B cell (primary cell): ENCODE measurements at regions not wholly inside any gene's neighbourhood (a gene's known extent, or its start where the extent isn't known, plus 50 kb on each side); places are given as distances from the start of the nearest gene placed in this dataset.

ENCODE experiments used
- ATAC-seq: fragments of 200-7000 bp; cut with Tn5 transposase; one replicate; pipeline ENCODE4 v1.10.0; 2021; ENCODE audit warnings: low read depth, mild to moderate bottlenecking, moderate number of reproducible peaks, moderate library complexity
- CTCF ChIA-PET: fragments of 350-600 bp; sonication (Branson Sonifier 250); formaldehyde crosslinking; loops from one replicate; lab custom pipeline; 2021; ENCODE audit warnings: antibody characterized with exemption, inconsistent platforms; lab: Charles Lee
- POLR2A ChIA-PET: fragments of 350-600 bp; sonication (Branson Sonifier 250); formaldehyde crosslinking; loops from one replicate; lab custom pipeline; 2021; ENCODE audit warnings: antibody characterized with exemption; lab: Charles Lee
- DNase-seq: peaks from one replicate; pipeline ENCODE4 v3.0.0; 2013
- H2AFZ ChIP-seq: 2 replicates; pipeline ENCODE4 v1.6.1; 2012; ENCODE audit warnings: mild to moderate bottlenecking, low read depth, low read length; ENCODE audit not compliant: insufficient read depth, poor library complexity, severe bottlenecking
- H3K27ac ChIP-seq, 2 donors: 1 replicate in 1 of 2; 2 replicates in 1 of 2; pipeline ENCODE4 v1.5.1; 2012 to 2013; ENCODE audit warnings: low read length in 2 of 2, mild to moderate bottlenecking in 2 of 2, moderate library complexity in 1 of 2
- H3K27me3 ChIP-seq, 4 experiments: fragments of 200-600 bp in 1 of 4; sonication (generic) in 1 of 4; replicated peaks in 1 of 4; 1 replicate in 2 of 4; 2 replicates in 2 of 4; pipeline versions ENCODE4 v1.6.1 to v1.7.0; 2013 to 2016; ENCODE audit warnings: low read length in 3 of 4, mild to moderate bottlenecking in 2 of 4, mixed read lengths in 1 of 4, moderate library complexity in 1 of 4; ENCODE audit not compliant: insufficient read depth in 4 of 4, control insufficient read depth in 3 of 4; ENCODE audit errors: control extremely low read depth in 1 of 4
- H3K36me3 ChIP-seq, 2 experiments: replicated peaks in 1 of 2; 1 replicate in 1 of 2; 2 replicates in 1 of 2; pipeline versions ENCODE4 v1.6.1 to v1.7.1; 2013; ENCODE audit warnings: low read length in 1 of 2; ENCODE audit not compliant: insufficient read depth in 2 of 2, control insufficient read depth in 1 of 2; ENCODE audit errors: control extremely low read depth in 1 of 2, extremely low read depth in 1 of 2
- H3K4me1 ChIP-seq, 2 donors: fragments of 200-600 bp in 1 of 2; sonication (generic) in 1 of 2; 1 replicate in 1 of 2; 2 replicates in 1 of 2; pipeline versions ENCODE4 v1.5.1 to v1.6.1; 2013 to 2017; ENCODE audit warnings: low read length in 2 of 2; ENCODE audit not compliant: control insufficient read depth in 2 of 2, insufficient read depth in 2 of 2
- H3K4me2 ChIP-seq: replicated peaks from 2 replicates; pipeline ENCODE3; 2012; ENCODE audit warnings: mild to moderate bottlenecking, low read depth, low read length; ENCODE audit not compliant: poor library complexity, severe bottlenecking
- H3K4me3 ChIP-seq, 5 experiments: fragments of 200-600 bp in 1 of 5; sonication (generic) in 1 of 5; 1 replicate in 3 of 5; 2 replicates in 2 of 5; pipeline versions ENCODE4 v1.5.1 to v1.7.0; 2011 to 2016; ENCODE audit warnings: low read length in 4 of 5, mild to moderate bottlenecking in 4 of 5, low read depth in 2 of 5, control low read depth in 1 of 5, moderate library complexity in 1 of 5; ENCODE audit not compliant: insufficient read depth in 1 of 5; ENCODE audit errors: control extremely low read depth in 1 of 5, extremely low read depth in 1 of 5
- H3K79me2 ChIP-seq: fragments of 200-600 bp; sonication (generic); one replicate; pipeline ENCODE4 v1.6.0; 2016; ENCODE audit warnings: low read length; ENCODE audit not compliant: control insufficient read depth, insufficient read depth
- H3K9ac ChIP-seq: fragments of 200-600 bp; sonication (generic); 2 replicates; pipeline ENCODE4 v1.6.1; 2017; ENCODE audit warnings: mild to moderate bottlenecking, low read length, moderate library complexity
- H3K9me3 ChIP-seq, 3 donors: one replicate each; pipeline versions ENCODE4 v1.6.1 to v1.7.1; 2013; ENCODE audit warnings: low read length in 2 of 3; ENCODE audit not compliant: control insufficient read depth in 2 of 3, insufficient read depth in 1 of 3; ENCODE audit errors: control extremely low read depth in 1 of 3
- H4K20me1 ChIP-seq: 2 replicates; pipeline ENCODE4 v1.6.0; 2012; ENCODE audit warnings: mild to moderate bottlenecking, low read length; ENCODE audit not compliant: insufficient read depth, control insufficient read depth, poor library complexity, severe bottlenecking
- H3K27ac Mint-ChIP-seq: one replicate; pipeline ENCODE4 v1.8.0; 2021; ENCODE audit warnings: mixed read lengths
- H3K27me3 Mint-ChIP-seq: one replicate; pipeline ENCODE4 v1.8.0; 2021; ENCODE audit warnings: mixed read lengths
- H3K4me1 Mint-ChIP-seq: one replicate; pipeline ENCODE4 v1.8.0; 2021; ENCODE audit warnings: mixed read lengths
- H3K4me3 Mint-ChIP-seq: one replicate; pipeline ENCODE4 v1.8.0; 2021; ENCODE audit warnings: mixed read lengths
- H3K9me3 Mint-ChIP-seq: one replicate; pipeline ENCODE4 v1.8.0; 2022; ENCODE audit warnings: mixed read lengths; ENCODE audit not compliant: insufficient read depth
- CTCF ChIP-seq: fragments of 200-600 bp; IDR thresholded peaks from one replicate; pipeline ENCODE4 v1.8.0; 2022; ENCODE audit warnings: antibody characterized with exemption, mild to moderate bottlenecking
- EZH2 ChIP-seq: IDR thresholded peaks from 2 replicates; pipeline ENCODE4 v1.6.1; 2012; ENCODE audit warnings: borderline replicate concordance, low read depth, mild to moderate bottlenecking, moderate library complexity, low read length; ENCODE audit not compliant: insufficient read depth, poor library complexity, severe bottlenecking
- WGBS: methylation state at CpG from one replicate; pipeline ENCODE4 v1.1.5; 2013; ENCODE audit warnings: missing lambda C conversion rate; ENCODE audit not compliant: insufficient coverage; 5-methylcytosine and 5-hydroxymethylcytosine counted together
- intact Hi-C: fragments of 100-400 bp; cut with micrococcal nuclease; formaldehyde crosslinking; loops from one replicate; pipeline ENCODE4 v1.10.0; 2022

GRCh38 chr4:42344309-42344708 is 53.0 kb upstream of the SHISA3 start:
- no peaks in the 10 kb centered on the region for H4K20me1 ChIP-seq
- WGBS, result no CpG with 5 or more reads among the region's 8 CpGs
- DNase-seq (no peak), ATAC-seq (no peak)
- Mint-ChIP-seq H3K27ac (no peak overlapping the region), H3K27me3 (peaks cover 3% of the 10 kb centered on the region), H3K4me3 (peak overlapping the region; percentile 51), H3K9me3 (no peaks in the 10 kb centered on the region), H3K4me1 (peaks cover 9% of the 10 kb centered on the region)
- peaks cover 0 to 3% (median 0%) of the 10 kb centered on the region in 4 experiments for H3K27me3 ChIP-seq
- no peak for TF ChIP-seq EZH2
- TF ChIP-seq CTCF, result no peak
- ChIA-PET POLR2A (no interaction called here), CTCF (no interaction called here)
- peaks cover 0 to 4% (median 0%) of the 10 kb centered on the region in 3 donors for H3K9me3 ChIP-seq
- intact Hi-C loops, result no loop called here
- no peak overlapping the region for H2AFZ ChIP-seq
- H3K79me2 ChIP-seq, result no peaks in the 10 kb centered on the region
- H3K4me1 ChIP-seq, result no peaks in the 10 kb centered on the region
- H3K27ac ChIP-seq, result no peak overlapping the region
- H3K36me3 ChIP-seq, result no peaks in the 10 kb centered on the region
- H3K4me2 ChIP-seq, result peak overlapping the region; percentile 22
- no peak overlapping the region for H3K9ac ChIP-seq
- H3K4me3 ChIP-seq, result no peak overlapping the region

DNA sequence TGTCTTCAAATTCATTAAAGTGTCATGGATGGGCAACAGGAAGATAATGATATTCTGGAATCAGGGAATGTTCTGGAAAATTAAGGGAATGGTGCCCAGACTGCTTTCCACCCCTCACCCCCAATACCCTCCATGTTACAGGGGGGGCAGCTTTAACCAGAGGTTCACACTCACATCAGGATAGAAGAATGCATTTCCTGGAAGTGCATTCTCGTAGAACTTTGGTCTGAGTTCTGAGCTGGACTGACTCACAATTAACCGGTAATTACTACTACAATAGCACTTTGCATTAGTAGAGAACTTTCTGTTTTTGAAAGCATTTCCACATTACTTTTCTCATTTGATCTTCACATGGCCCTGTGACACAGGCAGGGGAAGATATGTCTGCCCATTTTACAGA is 52.5 kb upstream of the SHISA3 start:
- no peak overlapping the region for H2AFZ ChIP-seq
- ATAC-seq, result no peak
- WGBS, result no CpG with 5 or more reads among the region's 2 CpGs

More for the DNA sequence above, 52.5 kb upstream of the SHISA3 start:
- Histone ChIP-seq H4K20me1 (no peaks in the 10 kb centered on the region), H3K36me3 (no peaks in the 10 kb centered on the region), H3K4me2 (peak overlapping the region; percentile 22), H3K27ac (no peak overlapping the region), H3K27me3 (peaks cover 0 to 3% (median 0%) of the 10 kb centered on the region in 4 experiments), H3K4me1 (no peaks in the 10 kb centered on the region), H3K4me3 (no peak overlapping the region), H3K9ac (no peak overlapping the region), H3K9me3 (peaks cover 0 to 4% (median 0%) of the 10 kb centered on the region in 3 donors), H3K79me2 (no peaks in the 10 kb centered on the region)
- Mint-ChIP-seq H3K27ac (no peak overlapping the region), H3K9me3 (no peaks in the 10 kb centered on the region), H3K4me1 (peaks cover 9% of the 10 kb centered on the region), H3K4me3 (peak overlapping the region; percentile 51), H3K27me3 (peaks cover 3% of the 10 kb centered on the region)
- DNase-seq, result no peak
- ChIA-PET CTCF (no interaction called here), POLR2A (no interaction called here)
- no peak for TF ChIP-seq CTCF
- intact Hi-C loops, result no loop called here
